Renal cortical epithelial cell (primary cell): ENCODE measurements at regions not wholly inside any gene's neighbourhood (a gene's known extent, or its start where the extent isn't known, plus 50 kb on each side); places are given as distances from the start of the nearest gene placed in this dataset.
A peak's percentile ranks its signal among the peaks of the same experiment; 100 is the strongest.
"Not testable (repeated sequence)": the region's sequence is repeated elsewhere in the genome, so short reads cannot be mapped to it uniquely, and the experiment has no call there.

Experiments
- DNase-seq: peaks from one replicate; pipeline ENCODE4 v3.0.0-alpha.2; 2011; ENCODE audit warnings: low read depth

GRCh38 chr10:29204070-29204800 is 84.6 kb upstream of the LYZL1 start:
- no peak for DNase-seq

GRCh38 chr10:29205787-29206186 is 83.1 kb upstream of the LYZL1 start:
- DNase-seq = no peak

- DNase-seq = peak; percentile 1
Measured at GRCh38 chr10:29208845-29209244, 80.0 kb upstream of the LYZL1 start.

- DNase-seq = no peak
Measured at GRCh38 chr10:29209830-29210229, 79.0 kb upstream of the LYZL1 start.

GRCh38 chr10:29210266-29210868 is 78.5 kb upstream of the LYZL1 start:
- no peak for DNase-seq

- no peak for DNase-seq
Measured at GRCh38 chr10:29212597-29212996, 76.3 kb upstream of the LYZL1 start.

GRCh38 chr10:29214551-29214950 is 74.3 kb upstream of the LYZL1 start:
- no peak for DNase-seq

GRCh38 chr10:29217292-29217738 is 71.6 kb upstream of the LYZL1 start:
- no peak for DNase-seq

- no peak for DNase-seq
Measured at GRCh38 chr10:29223326-29223725, 65.5 kb upstream of the LYZL1 start.

GRCh38 chr10:29224631-29225030 is 64.2 kb upstream of the LYZL1 start:
- DNase-seq = no peak

- no peak for DNase-seq
Measured at GRCh38 chr10:29227201-29227600, 61.7 kb upstream of the LYZL1 start.

GRCh38 chr10:29228562-29228961 is 60.3 kb upstream of the LYZL1 start:
- DNase-seq = no peak

GRCh38 chr10:29229258-29229705 is 59.6 kb upstream of the LYZL1 start:
- DNase-seq = no peak

GRCh38 chr10:29236910-29237309 is 52.0 kb upstream of the LYZL1 start:
- DNase-seq = not testable (repeated sequence)

- no peak for DNase-seq
Measured at GRCh38 chr10:29237786-29238185, 51.1 kb upstream of the LYZL1 start.

GRCh38 chr10:29238523-29239135 is 50.2 kb upstream of the LYZL1 start:
- DNase-seq = no peak
